WTC11 (cell line): ENCODE measurements at regions not wholly inside any gene's neighbourhood (a gene's known extent, or its start where the extent isn't known, plus 50 kb on each side); places are given as distances from the start of the nearest gene placed in this dataset.

Experiments used
- ATAC-seq: fragments of 200-7000 bp; cut with Tn5 transposase; 2 replicates; pipeline ENCODE4 v1.10.0; 2021; ENCODE audit warnings: mild to moderate bottlenecking, moderate library complexity
- CTCF ChIA-PET: fragments of 300-600 bp; sonication (Branson Sonifier 250); formaldehyde crosslinking; loops from one replicate; lab custom pipeline; 2021; ENCODE audit warnings: antibody characterized with exemption; lab: Charles Lee
- POLR2A ChIA-PET: fragments of 350-600 bp; sonication (Branson Sonifier 250); formaldehyde crosslinking; loops from one replicate; lab custom pipeline; 2021; ENCODE audit warnings: antibody characterized with exemption; lab: Charles Lee
- DNase-seq: peaks from one replicate; pipeline ENCODE4 v3.0.0; 2021; ENCODE audit warnings: low spot score
- H3K27ac Mint-ChIP-seq: 2 replicates; pipeline ENCODE4 v1.8.0; 2021; ENCODE audit warnings: mixed read lengths
- H3K27me3 Mint-ChIP-seq: 2 replicates; pipeline ENCODE4 v1.8.0; 2021; ENCODE audit warnings: low read depth, mild to moderate bottlenecking, moderate library complexity, mixed read lengths
- H3K36me3 Mint-ChIP-seq: 2 replicates; pipeline ENCODE4 v1.8.0; 2021; ENCODE audit warnings: mixed read lengths
- H3K4me1 Mint-ChIP-seq: 2 replicates; pipeline ENCODE4 v1.8.0; 2022; ENCODE audit warnings: mixed read lengths
- H3K4me3 Mint-ChIP-seq: 2 replicates; pipeline ENCODE4 v1.8.0; 2021; ENCODE audit warnings: mild to moderate bottlenecking, moderate library complexity, mixed read lengths
- H3K9me3 Mint-ChIP-seq: 2 replicates; pipeline ENCODE4 v1.8.0; 2021; ENCODE audit warnings: mixed read lengths
- ARID4B ChIP-seq: sonication (generic); formaldehyde crosslinking; IDR thresholded peaks from 2 replicates; pipeline ENCODE4 v1.8.0; 2023; ENCODE audit warnings: missing genetic modification reagents, mild to moderate bottlenecking, borderline replicate concordance
- CREB1 ChIP-seq: sonication (generic); formaldehyde crosslinking; IDR thresholded peaks from 2 replicates; pipeline ENCODE4 v1.8.0; 2023; ENCODE audit warnings: mild to moderate bottlenecking, missing genetic modification reagents
- CREM ChIP-seq: sonication (generic); formaldehyde crosslinking; IDR thresholded peaks from 2 replicates; pipeline ENCODE4 v1.8.1; 2022; ENCODE audit warnings: mild to moderate bottlenecking, missing genetic modification reagents, moderate library complexity
- ESRRA ChIP-seq: sonication (generic); formaldehyde crosslinking; IDR thresholded peaks from 2 replicates; pipeline ENCODE4 v1.8.1; 2022; ENCODE audit warnings: mild to moderate bottlenecking, missing genetic modification reagents, borderline replicate concordance
- FOXK1 ChIP-seq: sonication (generic); formaldehyde crosslinking; IDR thresholded peaks from 2 replicates; pipeline ENCODE4 v1.8.0; 2022; ENCODE audit warnings: mild to moderate bottlenecking, moderate library complexity, missing genetic modification reagents
- GTF2I ChIP-seq: fragments of 250-450 bp; sonication (Bioruptor Pico); conservative IDR thresholded peaks from 2 replicates; pipeline ENCODE4 v1.4.0; 2021; ENCODE audit warnings: mild to moderate bottlenecking
- IRF1 ChIP-seq: sonication (generic); formaldehyde crosslinking; IDR thresholded peaks from 2 replicates; pipeline ENCODE4 v1.8.0; 2023; ENCODE audit warnings: missing genetic modification reagents
- MAX ChIP-seq: sonication (generic); formaldehyde crosslinking; IDR thresholded peaks from 2 replicates; pipeline ENCODE4 v1.8.0; 2022; ENCODE audit warnings: mild to moderate bottlenecking, missing genetic modification reagents
- NFATC4 ChIP-seq: fragments of 250-450 bp; sonication (Bioruptor Pico); IDR thresholded peaks from 2 replicates; pipeline ENCODE4 v1.9.0; 2021; ENCODE audit warnings: mild to moderate bottlenecking
- NR3C1 ChIP-seq: sonication (generic); formaldehyde crosslinking; conservative IDR thresholded peaks from 2 replicates; pipeline ENCODE4 v1.8.1; 2023; ENCODE audit warnings: low read depth, mild to moderate bottlenecking, missing genetic modification reagents
- RELA ChIP-seq: sonication (generic); formaldehyde crosslinking; IDR thresholded peaks from 2 replicates; pipeline ENCODE4 v1.8.1; 2022; ENCODE audit warnings: missing genetic modification reagents, mild to moderate bottlenecking, borderline replicate concordance
- SMAD4 ChIP-seq: sonication (generic); formaldehyde crosslinking; IDR thresholded peaks from 2 replicates; pipeline ENCODE4 v1.8.0; 2022; ENCODE audit warnings: mild to moderate bottlenecking, missing genetic modification reagents
- TEAD4 ChIP-seq: sonication (generic); formaldehyde crosslinking; IDR thresholded peaks from 2 replicates; pipeline ENCODE4 v1.8.0; 2022; ENCODE audit warnings: mild to moderate bottlenecking, missing genetic modification reagents
- USF2 ChIP-seq: sonication (generic); formaldehyde crosslinking; IDR thresholded peaks from 2 replicates; pipeline ENCODE4 v1.8.1; 2023; ENCODE audit warnings: mild to moderate bottlenecking, missing genetic modification reagents, moderate library complexity
- ZNF396 ChIP-seq: fragments of 250-450 bp; sonication (Bioruptor Pico); IDR thresholded peaks from 2 replicates; pipeline ENCODE4 v1.8.0; 2021; ENCODE audit warnings: mild to moderate bottlenecking, moderate library complexity, borderline replicate concordance
- ZNF671 ChIP-seq: fragments of 250-450 bp; sonication (Bioruptor Pico); IDR thresholded peaks from 2 replicates; pipeline ENCODE4 v1.8.0; 2021; ENCODE audit warnings: mild to moderate bottlenecking
- TF ChIP-seq, protein P1 (sequence below): sonication (generic); formaldehyde crosslinking; IDR thresholded peaks from 2 replicates; pipeline ENCODE4 v1.8.0; 2022; ENCODE audit warnings: missing genetic modification reagents

DNA sequence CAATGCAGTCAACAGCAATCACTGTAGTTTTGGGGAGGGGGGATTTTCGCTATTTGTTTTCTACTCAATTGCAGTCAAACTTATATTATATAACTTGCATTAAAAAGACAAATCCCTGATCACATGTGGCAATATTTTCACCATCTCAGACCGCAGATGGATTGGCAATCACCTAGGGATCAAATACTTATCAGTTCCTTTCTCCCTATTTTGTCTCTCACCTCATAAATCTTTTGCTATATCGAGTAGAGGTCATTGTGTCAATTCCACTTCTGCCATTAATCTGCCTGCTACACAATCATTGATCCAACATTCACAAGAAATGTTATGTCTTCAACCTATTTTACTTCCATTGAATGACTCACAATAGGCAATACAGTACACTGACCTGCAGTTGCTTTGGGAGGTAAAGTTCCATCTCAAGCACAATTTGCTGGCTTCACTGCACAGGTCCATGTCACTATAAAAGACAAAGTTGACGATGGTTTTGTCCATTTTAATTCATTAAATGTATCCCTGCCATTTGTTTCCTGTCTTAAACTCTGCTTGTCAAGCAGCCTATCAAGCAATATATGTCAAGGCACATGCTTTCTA, 415.8 kb upstream of the PCDH9 start:
- H3K27me3 Mint-ChIP-seq = no peaks in the 10 kb centered on the region
- peaks cover 5% of the 10 kb centered on the region for H3K9me3 Mint-ChIP-seq
- no peak overlapping the region for H3K4me3 Mint-ChIP-seq
- no peak for ATAC-seq
- peaks cover 24% of the 10 kb centered on the region for H3K4me1 Mint-ChIP-seq
- no peaks in the 10 kb centered on the region for H3K36me3 Mint-ChIP-seq
- CTCF ChIA-PET = no interaction called here
- H3K27ac Mint-ChIP-seq = no peak overlapping the region; the same call in 1 of the 2 replicates
- POLR2A ChIA-PET = no interaction called here
- DNase-seq = no peak
- TF ChIP-seq RELA (CRISPR knock-in tag) (no peak), SMAD4 (CRISPR knock-in tag) (no peak), NR3C1 (CRISPR knock-in tag) (no peak), CREM (CRISPR knock-in tag) (no peak), ESRRA (CRISPR knock-in tag) (no peak), GTF2I (CRISPR knock-in tag) (no peak), CREB1 (CRISPR knock-in tag) (no peak), FOXK1 (CRISPR knock-in tag) (no peak), NFATC4 (CRISPR knock-in tag) (no peak), MAX (CRISPR knock-in tag) (no peak), IRF1 (CRISPR knock-in tag) (no peak), ZNF396 (CRISPR knock-in tag) (no peak), TEAD4 (no peak), ARID4B (CRISPR knock-in tag) (no peak), USF2 (CRISPR knock-in tag) (no peak), ZNF671 (no peak)
- TF ChIP-seq, protein P1, sequence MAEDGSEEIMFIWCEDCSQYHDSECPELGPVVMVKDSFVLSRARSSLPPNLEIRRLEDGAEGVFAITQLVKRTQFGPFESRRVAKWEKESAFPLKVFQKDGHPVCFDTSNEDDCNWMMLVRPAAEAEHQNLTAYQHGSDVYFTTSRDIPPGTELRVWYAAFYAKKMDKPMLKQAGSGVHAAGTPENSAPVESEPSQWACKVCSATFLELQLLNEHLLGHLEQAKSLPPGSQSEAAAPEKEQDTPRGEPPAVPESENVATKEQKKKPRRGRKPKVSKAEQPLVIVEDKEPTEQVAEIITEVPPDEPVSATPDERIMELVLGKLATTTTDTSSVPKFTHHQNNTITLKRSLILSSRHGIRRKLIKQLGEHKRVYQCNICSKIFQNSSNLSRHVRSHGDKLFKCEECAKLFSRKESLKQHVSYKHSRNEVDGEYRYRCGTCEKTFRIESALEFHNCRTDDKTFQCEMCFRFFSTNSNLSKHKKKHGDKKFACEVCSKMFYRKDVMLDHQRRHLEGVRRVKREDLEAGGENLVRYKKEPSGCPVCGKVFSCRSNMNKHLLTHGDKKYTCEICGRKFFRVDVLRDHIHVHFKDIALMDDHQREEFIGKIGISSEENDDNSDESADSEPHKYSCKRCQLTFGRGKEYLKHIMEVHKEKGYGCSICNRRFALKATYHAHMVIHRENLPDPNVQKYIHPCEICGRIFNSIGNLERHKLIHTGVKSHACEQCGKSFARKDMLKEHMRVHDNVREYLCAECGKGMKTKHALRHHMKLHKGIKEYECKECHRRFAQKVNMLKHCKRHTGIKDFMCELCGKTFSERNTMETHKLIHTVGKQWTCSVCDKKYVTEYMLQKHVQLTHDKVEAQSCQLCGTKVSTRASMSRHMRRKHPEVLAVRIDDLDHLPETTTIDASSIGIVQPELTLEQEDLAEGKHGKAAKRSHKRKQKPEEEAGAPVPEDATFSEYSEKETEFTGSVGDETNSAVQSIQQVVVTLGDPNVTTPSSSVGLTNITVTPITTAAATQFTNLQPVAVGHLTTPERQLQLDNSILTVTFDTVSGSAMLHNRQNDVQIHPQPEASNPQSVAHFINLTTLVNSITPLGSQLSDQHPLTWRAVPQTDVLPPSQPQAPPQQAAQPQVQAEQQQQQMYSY (CRISPR knock-in tag) = no peak
